ENCODE measurements at regions not wholly inside any gene's neighbourhood (a gene's known extent, or its start where the extent isn't known, plus 50 kb on each side); places are given as distances from the start of the nearest gene placed in this dataset.

- DNase-seq, result no peak
Observed at GRCh38 chr1:29532285-29532684, 296.0 kb downstream of the PTPRU start.

DNA sequence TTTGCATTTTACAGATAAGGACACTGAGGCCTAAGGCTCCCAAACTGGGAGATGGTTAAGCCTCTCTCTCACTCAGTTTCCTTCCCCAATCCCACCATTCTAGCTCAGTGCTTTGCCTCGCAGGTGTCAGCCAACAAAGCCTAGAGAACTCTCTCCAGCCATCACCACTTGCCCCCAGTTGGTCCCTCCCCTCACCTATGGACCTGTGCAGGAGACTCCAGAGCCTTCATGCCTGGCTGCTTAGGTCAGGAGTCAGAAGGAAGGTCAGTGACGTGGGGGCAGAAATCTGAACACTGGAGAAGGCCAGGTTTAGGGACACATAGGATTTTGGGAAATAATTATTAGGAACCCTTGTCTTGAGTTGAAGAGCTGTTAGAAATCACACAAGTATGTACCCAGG is 295.3 kb downstream of the PTPRU start:
- DNase-seq, result no peak

DNA sequence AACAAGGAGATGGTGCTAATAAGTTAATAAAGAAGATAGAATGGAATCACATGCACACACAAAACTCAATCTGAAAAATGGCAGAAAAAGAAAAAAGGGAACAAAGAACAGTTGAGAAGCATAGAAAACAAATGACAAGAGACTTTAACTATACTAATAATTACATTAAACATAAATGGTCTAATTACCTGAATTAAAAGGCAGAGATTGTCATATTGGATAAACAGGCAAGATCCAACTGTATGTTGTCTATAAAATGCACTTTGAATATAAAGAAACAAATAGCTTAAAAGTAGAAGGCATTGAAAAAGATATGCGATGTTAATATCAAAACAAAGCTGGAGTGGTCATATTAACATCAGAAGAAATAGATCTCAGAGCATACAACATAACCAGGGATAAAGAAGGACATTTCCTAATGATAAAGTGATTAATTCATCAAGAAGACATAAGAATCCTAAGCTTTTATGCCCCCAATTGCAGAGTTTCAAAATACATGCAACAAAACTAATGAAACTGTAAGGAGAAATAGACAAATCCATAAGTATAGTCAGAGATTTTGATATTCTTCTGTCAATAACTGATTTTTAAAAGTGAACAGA is 293.5 kb downstream of the PTPRU start:
- DNase-seq, result no peak

- DNase-seq, result no peak
Observed at GRCh38 chr1:29527314-29528004, 291.1 kb downstream of the PTPRU start.

DNA sequence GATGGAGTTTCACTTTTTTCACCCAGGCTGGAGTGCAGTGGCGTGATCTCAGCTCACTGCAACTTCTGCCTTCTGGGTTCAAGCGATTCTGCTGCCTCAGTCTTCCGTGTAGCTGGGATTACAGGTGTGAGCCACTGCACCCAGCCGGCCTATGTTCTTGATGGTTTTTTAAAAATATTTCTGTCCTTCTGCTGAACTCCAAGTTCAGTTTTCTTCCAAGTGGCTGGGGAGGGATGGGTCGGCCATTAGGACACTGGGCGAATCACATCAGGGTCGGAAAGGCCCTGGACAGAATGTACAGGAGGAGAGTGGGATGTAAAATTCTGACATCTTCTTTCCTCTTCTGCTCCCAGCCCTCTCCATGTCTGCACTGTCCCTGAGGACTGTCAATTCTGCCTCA is 289.6 kb downstream of the PTPRU start:
- no peak for DNase-seq

DNA sequence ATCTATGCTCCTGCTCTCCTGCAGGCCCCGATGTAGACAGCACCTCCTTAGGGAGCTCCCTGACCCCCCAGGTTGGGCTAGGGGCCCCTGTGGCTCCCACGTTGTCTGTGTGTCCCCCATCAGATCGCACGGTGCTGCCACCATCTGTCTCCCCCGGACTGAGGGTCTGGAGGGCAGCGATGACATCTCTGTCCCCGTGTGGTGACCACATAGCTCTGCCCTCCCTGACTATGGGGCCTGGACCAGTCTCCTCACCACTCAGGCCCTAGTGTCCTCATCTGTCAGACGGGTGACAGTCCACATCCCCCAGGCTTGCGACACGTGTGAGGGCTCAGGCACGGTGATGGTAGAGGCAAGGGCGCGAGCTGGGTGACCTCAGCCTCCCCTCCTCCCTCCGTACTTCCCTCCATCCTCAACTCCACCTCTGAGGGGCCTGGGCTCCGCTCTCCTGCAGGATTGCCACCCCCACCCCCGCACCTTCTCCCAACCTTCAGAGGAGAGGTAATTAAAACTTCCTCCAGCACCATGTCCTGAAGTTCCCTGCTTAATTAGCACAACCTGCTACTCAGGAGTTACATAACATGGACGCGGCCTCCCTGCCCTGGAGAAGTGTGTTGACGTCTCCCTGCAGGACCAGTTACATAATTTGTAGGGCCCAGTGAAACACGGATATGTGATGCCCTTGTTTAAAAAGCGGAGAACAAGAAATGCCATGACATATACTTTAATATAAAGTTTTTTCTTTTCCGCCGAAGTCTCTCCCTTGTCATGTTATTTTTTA is 288.2 kb downstream of the PTPRU start:
- DNase-seq, result no peak

- no peak for DNase-seq
Observed at GRCh38 chr1:29523576-29523975, 287.3 kb downstream of the PTPRU start.

DNA sequence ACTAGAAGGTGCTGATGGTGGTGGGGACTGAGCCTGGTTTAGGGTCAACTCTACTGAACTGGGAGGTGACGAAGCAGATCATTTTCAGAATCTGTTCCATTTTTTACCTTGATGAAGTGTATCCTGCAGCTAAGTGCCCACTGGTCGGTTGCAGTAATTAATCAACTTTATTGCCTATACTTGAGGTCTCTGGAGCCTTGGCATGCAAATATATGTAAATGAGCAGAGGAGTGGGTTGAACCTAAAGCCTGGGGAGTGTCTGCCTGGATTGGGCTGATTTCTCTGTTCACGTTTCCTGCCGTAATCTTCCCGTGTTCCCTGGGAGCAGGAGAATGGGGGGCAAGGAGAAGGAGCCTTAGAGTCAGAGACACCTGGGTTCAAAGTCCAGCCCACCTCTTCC is 286.8 kb downstream of the PTPRU start:
- DNase-seq, result no peak

- no peak for DNase-seq
Observed at GRCh38 chr1:29521811-29522580, 285.7 kb downstream of the PTPRU start.

- no peak for DNase-seq
Observed at GRCh38 chr1:29521438-29521715, 285.1 kb downstream of the PTPRU start.

GRCh38 chr1:29520571-29521437 is 284.5 kb downstream of the PTPRU start:
- no peak for DNase-seq

DNA sequence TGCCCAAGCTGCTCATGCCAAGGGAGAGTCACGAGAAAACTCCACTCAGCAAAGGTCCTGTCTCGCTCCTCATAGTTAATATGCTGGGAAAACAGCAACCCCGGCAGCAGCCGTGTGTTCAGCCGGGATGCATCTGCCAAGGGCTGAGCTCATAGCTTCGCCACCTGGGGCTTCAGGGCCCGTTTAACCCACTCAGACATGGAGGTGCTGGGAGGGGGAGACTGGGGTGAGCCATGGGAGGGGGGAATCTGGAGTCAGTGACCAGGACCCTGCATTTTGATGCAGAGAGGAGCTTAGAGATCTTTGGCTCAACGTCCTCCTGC is 283.4 kb downstream of the PTPRU start:
- DNase-seq, result no peak

DNA sequence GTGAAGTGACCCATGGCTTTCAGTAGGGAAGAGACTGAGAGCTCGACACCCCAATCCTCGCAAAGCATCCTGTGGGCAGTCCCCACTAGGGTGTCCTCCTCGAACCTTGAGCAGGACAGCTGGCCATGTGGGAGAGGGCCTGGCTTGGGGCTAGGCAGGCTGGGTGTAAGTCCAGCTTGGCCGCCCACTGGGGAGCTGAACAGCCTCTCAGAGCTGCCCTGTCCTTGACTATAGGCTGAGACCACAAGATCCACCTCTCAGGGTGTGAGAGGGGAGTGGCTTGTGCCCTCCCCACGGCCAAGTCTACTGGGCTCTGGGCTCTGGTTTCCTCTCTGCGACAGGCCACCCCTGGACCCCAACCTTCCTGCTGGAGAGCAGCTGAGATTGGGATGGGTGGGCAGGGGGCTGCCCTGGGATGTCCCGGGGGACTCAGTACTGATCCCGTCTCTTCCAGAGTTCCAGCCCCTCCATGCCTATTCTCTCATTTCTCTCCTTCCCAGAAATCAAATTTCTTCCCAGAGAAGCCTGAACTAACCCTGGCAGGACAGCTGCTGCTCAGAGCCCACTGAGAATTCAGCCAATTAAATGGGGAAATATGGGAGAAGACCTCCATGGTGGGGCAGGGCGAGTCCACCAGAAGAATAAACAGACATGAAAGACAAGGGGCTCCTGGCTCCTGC is 282.9 kb downstream of the PTPRU start:
- DNase-seq, result no peak

- DNase-seq, result no peak
Observed at GRCh38 chr1:29518183-29518835, 282.0 kb downstream of the PTPRU start.

- DNase-seq, result no peak
Observed at GRCh38 chr1:29517251-29518086, 281.1 kb downstream of the PTPRU start.

DNA sequence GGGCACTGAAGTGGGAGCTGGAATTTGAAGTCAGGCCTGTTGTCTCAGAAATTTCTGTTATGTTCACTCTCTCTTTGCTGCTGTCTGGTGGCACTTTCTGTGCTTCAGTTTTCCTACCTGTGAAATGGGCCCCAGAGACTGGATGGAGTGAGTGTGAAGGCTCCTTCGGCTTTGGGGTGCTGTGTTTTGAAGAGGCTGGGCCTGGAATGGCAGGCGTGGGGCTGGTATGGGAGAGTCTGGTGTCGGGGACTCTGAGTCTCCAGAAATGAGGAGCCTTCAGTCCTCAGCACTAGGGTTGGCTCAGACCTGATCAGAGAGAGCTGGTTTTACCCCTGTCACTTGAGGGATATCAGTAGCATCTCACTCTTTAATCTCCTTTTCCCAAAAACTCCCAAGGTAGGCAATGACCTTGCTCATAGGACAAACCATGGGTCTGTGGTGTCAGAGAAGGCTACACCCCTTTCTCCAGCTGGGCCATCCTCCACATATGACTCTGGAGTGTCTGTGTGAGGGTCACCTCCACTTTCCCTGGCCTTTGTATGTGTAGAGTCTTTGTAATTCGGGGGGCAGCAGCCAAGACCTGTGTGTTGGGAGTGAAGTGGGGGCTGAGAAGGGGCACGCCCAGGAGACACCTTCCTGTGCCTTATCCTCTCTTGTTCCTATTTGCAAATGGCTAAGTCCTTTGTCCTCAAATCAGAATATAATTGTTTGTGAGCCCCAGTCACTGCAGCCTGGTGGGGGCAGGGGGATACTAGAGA is 279.9 kb downstream of the PTPRU start:
- no peak for DNase-seq

- no peak for DNase-seq
Observed at GRCh38 chr1:29515170-29515955, 279.0 kb downstream of the PTPRU start.

GRCh38 chr1:29514361-29515169 is 278.2 kb downstream of the PTPRU start:
- DNase-seq, result no peak
